ENCODE measurements at regions not wholly inside any gene's neighbourhood (a gene's known extent, or its start where the extent isn't known, plus 50 kb on each side); places are given as distances from the start of the nearest gene placed in this dataset.
A peak's percentile ranks its signal among the peaks of the same experiment; 100 is the strongest.
"Not testable (repeated sequence)": the region's sequence is repeated elsewhere in the genome, so short reads cannot be mapped to it uniquely, and the experiment has no call there.

DNA sequence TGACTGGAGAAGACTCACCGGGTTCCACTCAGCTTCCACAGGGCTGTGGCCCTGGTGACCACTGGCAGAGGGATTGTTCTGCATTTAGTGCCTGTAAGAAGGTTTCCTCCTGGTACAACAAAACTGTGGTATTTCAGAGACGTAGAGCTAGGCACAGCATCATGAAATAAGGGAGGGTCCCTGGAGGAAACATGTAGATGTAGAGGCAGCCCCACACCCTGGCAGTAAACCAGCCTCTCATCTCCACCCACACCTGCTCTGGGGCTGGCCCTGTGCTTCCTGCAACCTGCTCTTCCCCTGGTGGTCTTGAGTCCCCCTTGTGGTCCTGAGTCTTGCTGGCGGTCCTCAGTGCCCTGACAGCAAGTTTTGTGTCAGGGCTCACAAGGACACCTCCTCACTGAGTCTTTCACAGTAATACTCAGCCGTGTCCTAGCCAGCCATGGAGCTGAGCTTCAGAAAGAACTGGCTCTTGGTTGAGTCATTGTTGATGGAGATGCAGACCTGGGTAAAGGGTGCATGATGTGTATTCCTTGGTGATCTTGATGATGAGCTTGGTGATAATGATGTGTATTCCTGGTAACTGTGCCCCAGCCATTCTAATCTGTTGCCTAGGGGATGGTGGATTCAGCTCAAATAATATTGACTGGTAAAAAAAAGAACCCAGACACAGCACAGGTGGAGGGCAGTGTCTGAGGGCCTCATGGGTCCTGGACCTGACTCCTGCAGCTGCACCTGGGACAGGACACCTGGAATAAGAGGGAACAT is 118.0 kb downstream of the POTEB start:
- ATAC-seq; BruUV-seq (replicated peaks); H3K36me3 ChIP-seq (ENCODE audit: control insufficient read depth, insufficient read depth, low read length); CTCF ChIA-PET (ENCODE audit: low intra/inter-chr PET ratio); H3K79me2 ChIP-seq (ENCODE audit: control insufficient read depth, insufficient read depth, low read length); H3K9ac ChIP-seq (ENCODE audit: insufficient read depth in 1 of 2, low read depth in 2 of 2, low read length in 2 of 2); DNase-seq (ENCODE audit: extremely low read depth in 1 of 4, low spot score in 3 of 4); H3K4me2 ChIP-seq (ENCODE audit: insufficient read depth, low read length); FAIRE-seq; POLR2A ChIA-PET; H3K9me3 ChIP-seq (replicated peaks; ENCODE audit: control insufficient read depth, insufficient read depth, low read depth, low read length); H4K20me1 ChIP-seq (replicated peaks; ENCODE audit: control insufficient read depth, insufficient read depth, low read length); H3K4me3 ChIP-seq; H3K27me3 ChIP-seq (ENCODE audit: control insufficient read depth in 2 of 2, insufficient read depth in 2 of 2, low read length in 2 of 2); H3K4me1 ChIP-seq (replicated peaks in 1 of 2; ENCODE audit: control insufficient read depth in 2 of 2, insufficient read depth in 2 of 2, low read length in 2 of 2); H3K27ac ChIP-seq (ENCODE audit: extremely low read depth, low read depth, low read length); intact Hi-C loops (cut with micrococcal nuclease); H2AFZ ChIP-seq (ENCODE audit: low read depth, low read length); H3K9me1 ChIP-seq (ENCODE audit: control insufficient read depth, insufficient read depth, low read length): not testable (repeated sequence)
- no CpG with 5 or more reads among the region's 4 CpGs for WGBS (ENCODE audit: insufficient coverage, low coverage, missing lambda C conversion rate)
- in situ Hi-C loops (cut with MboI): loop anchor here (5.0 to 25.0 kb wide), 2 partner anchors 438 to 1397 kb away; no protein-coding TSS in a partner anchor

- ATAC-seq; H2AFZ ChIP-seq (ENCODE audit: low read depth, low read length); H3K9ac ChIP-seq (ENCODE audit: insufficient read depth in 1 of 2, low read depth in 2 of 2, low read length in 2 of 2); FAIRE-seq; H3K9me3 ChIP-seq (replicated peaks; ENCODE audit: control insufficient read depth, insufficient read depth, low read depth, low read length); H4K20me1 ChIP-seq (replicated peaks; ENCODE audit: control insufficient read depth, insufficient read depth, low read length); BruUV-seq (replicated peaks); H3K79me2 ChIP-seq (ENCODE audit: control insufficient read depth, insufficient read depth, low read length); H3K27ac ChIP-seq (ENCODE audit: extremely low read depth, low read depth, low read length); H3K4me3 ChIP-seq; H3K4me2 ChIP-seq (ENCODE audit: insufficient read depth, low read length); POLR2A ChIA-PET; CTCF ChIA-PET (ENCODE audit: low intra/inter-chr PET ratio); intact Hi-C loops (cut with micrococcal nuclease); H3K4me1 ChIP-seq (replicated peaks in 1 of 2; ENCODE audit: control insufficient read depth in 2 of 2, insufficient read depth in 2 of 2, low read length in 2 of 2); DNase-seq (ENCODE audit: extremely low read depth in 1 of 4, low spot score in 3 of 4); H3K27me3 ChIP-seq (ENCODE audit: control insufficient read depth in 2 of 2, insufficient read depth in 2 of 2, low read length in 2 of 2); H3K36me3 ChIP-seq (ENCODE audit: control insufficient read depth, insufficient read depth, low read length); H3K9me1 ChIP-seq (ENCODE audit: control insufficient read depth, insufficient read depth, low read length): not testable (repeated sequence)
- in situ Hi-C loops (cut with MboI): loop anchor here (25.0 kb wide), 1 partner anchor 1392 kb away; no protein-coding TSS in a partner anchor
- no CpG with 5 or more reads among the region's 2 CpGs for WGBS (ENCODE audit: insufficient coverage, low coverage, missing lambda C conversion rate)
These were observed 123.7 kb downstream of the POTEB start for GRCh38 chr15:21753838-21754237.

- 0% methylated on average over 2 of the region's 9 CpGs for WGBS (ENCODE audit: insufficient coverage, low coverage, missing lambda C conversion rate)
- in situ Hi-C loops (cut with MboI): loop anchor here (25.0 kb wide), 1 partner anchor 1390 kb away; no protein-coding TSS in a partner anchor
- FAIRE-seq; intact Hi-C loops (cut with micrococcal nuclease); H3K27ac ChIP-seq (ENCODE audit: extremely low read depth, low read depth, low read length); H3K4me2 ChIP-seq (ENCODE audit: insufficient read depth, low read length); BruUV-seq (replicated peaks); H3K9me3 ChIP-seq (replicated peaks; ENCODE audit: control insufficient read depth, insufficient read depth, low read depth, low read length); H3K4me3 ChIP-seq; CTCF ChIA-PET (ENCODE audit: low intra/inter-chr PET ratio); POLR2A ChIA-PET; H3K27me3 ChIP-seq (ENCODE audit: control insufficient read depth in 2 of 2, insufficient read depth in 2 of 2, low read length in 2 of 2); H3K9me1 ChIP-seq (ENCODE audit: control insufficient read depth, insufficient read depth, low read length); H3K9ac ChIP-seq (ENCODE audit: insufficient read depth in 1 of 2, low read depth in 2 of 2, low read length in 2 of 2); H3K79me2 ChIP-seq (ENCODE audit: control insufficient read depth, insufficient read depth, low read length); DNase-seq (ENCODE audit: extremely low read depth in 1 of 4, low spot score in 3 of 4); H3K36me3 ChIP-seq (ENCODE audit: control insufficient read depth, insufficient read depth, low read length); H2AFZ ChIP-seq (ENCODE audit: low read depth, low read length); H4K20me1 ChIP-seq (replicated peaks; ENCODE audit: control insufficient read depth, insufficient read depth, low read length); H3K4me1 ChIP-seq (replicated peaks in 1 of 2; ENCODE audit: control insufficient read depth in 2 of 2, insufficient read depth in 2 of 2, low read length in 2 of 2): not testable (repeated sequence)
- peak; percentile 63; the same call in 1 of the 3 replicates for ATAC-seq
These were observed 125.2 kb downstream of the POTEB start for GRCh38 chr15:21752124-21752957.

Measured in K562 (cell line).